H1 (cell line): ENCODE measurements at regions not wholly inside any gene's neighbourhood (a gene's known extent, or its start where the extent isn't known, plus 50 kb on each side); places are given as distances from the start of the nearest gene placed in this dataset.

Experiments used
- CTCF ChIA-PET: fragments of 300-600 bp; sonication (Branson Sonifier 250); formaldehyde crosslinking; loops from one replicate; lab custom pipeline; 2021; ENCODE audit not compliant: partially characterized antibody; lab: Charles Lee
- POLR2A ChIA-PET: fragments of 300-600 bp; sonication (Branson Sonifier 250); formaldehyde crosslinking; loops from one replicate; lab custom pipeline; 2021; ENCODE audit warnings: inconsistent platforms; ENCODE audit not compliant: partially characterized antibody; lab: Charles Lee
- DNase-seq, 2 experiments: peaks; one replicate each; pipeline versions ENCODE4 v3.0.0 to v3.0.0-alpha.2; 2010 to 2022; ENCODE audit warnings: low spot score in 2 of 2, low read depth in 1 of 2, mixed read lengths in 1 of 2
- FAIRE-seq: peaks from 2 replicates; lab custom pipeline; 2011; peaks lifted over from hg19 to GRCh38; lab: Jason Lieb, UNC
- H2AFZ ChIP-seq: 2 replicates; pipeline ENCODE4 v1.8.1; 2012; ENCODE audit warnings: low read length, inconsistent platforms
- H2AK5ac ChIP-seq: 2 replicates; pipeline ENCODE4 v1.6.1; 2013; ENCODE audit warnings: low read depth, low read length
- H2BK120ac ChIP-seq: replicated peaks from 2 replicates; pipeline ENCODE3; 2013; ENCODE audit warnings: low read depth, low read length, inconsistent platforms
- H2BK12ac ChIP-seq: 2 replicates; pipeline ENCODE4 v1.6.1; 2013; ENCODE audit warnings: low read depth, low read length
- H2BK15ac ChIP-seq: 2 replicates; pipeline ENCODE4 v1.6.1; 2013; ENCODE audit warnings: low read length
- H2BK20ac ChIP-seq: 2 replicates; pipeline ENCODE4 v1.6.1; 2013; ENCODE audit warnings: low read length
- H2BK5ac ChIP-seq: 2 replicates; pipeline ENCODE4 v1.6.1; 2013; ENCODE audit warnings: low read depth, low read length
- H3K14ac ChIP-seq: 2 replicates; pipeline ENCODE4 v1.6.1; 2013; ENCODE audit warnings: inconsistent platforms; ENCODE audit not compliant: insufficient read length
- H3K18ac ChIP-seq: 2 replicates; pipeline ENCODE4 v1.6.1; 2013; ENCODE audit warnings: low read length; ENCODE audit errors: extremely low read depth
- H3K23ac ChIP-seq: 2 replicates; pipeline ENCODE4 v1.6.1; 2013; ENCODE audit warnings: inconsistent platforms; ENCODE audit not compliant: insufficient read length
- H3K23me2 ChIP-seq: 2 replicates; pipeline ENCODE4 v1.6.1; 2013; ENCODE audit warnings: low read depth, low read length
- H3K27ac ChIP-seq: 2 replicates; pipeline ENCODE4 v1.6.1; 2011; ENCODE audit warnings: low read depth, low read length, inconsistent platforms
- H3K27me3 ChIP-seq, 4 experiments: replicated peaks in 1 of 4; 1 replicate in 1 of 4; 2 replicates in 3 of 4; pipeline versions ENCODE4 v1.6.1 to v1.8.1; 2011 to 2013; ENCODE audit warnings: low read length in 3 of 4, mild to moderate bottlenecking in 3 of 4, inconsistent platforms in 2 of 4, mixed read lengths in 2 of 4, moderate library complexity in 1 of 4; ENCODE audit not compliant: control insufficient read depth in 3 of 4, insufficient read depth in 3 of 4; ENCODE audit errors: extremely low read depth in 1 of 4
- H3K36me3 ChIP-seq, 4 experiments: 2 replicates each; pipeline versions ENCODE4 v1.6.1 to v1.8.1; 2011 to 2013; ENCODE audit warnings: mild to moderate bottlenecking in 4 of 4, low read length in 3 of 4, moderate library complexity in 2 of 4, control low read depth in 1 of 4, inconsistent platforms in 1 of 4; ENCODE audit not compliant: insufficient read depth in 4 of 4, control insufficient read depth in 2 of 4
- H3K4ac ChIP-seq: replicated peaks from 2 replicates; pipeline ENCODE3; 2013; ENCODE audit warnings: low read length, low read depth, mixed read lengths, inconsistent platforms; ENCODE audit not compliant: insufficient read length
- H3K4me1 ChIP-seq, 4 experiments: replicated peaks in 1 of 4; 1 replicate in 1 of 4; 2 replicates in 3 of 4; pipeline versions ENCODE4 v1.6.1 to v1.8.1; 2011 to 2013; ENCODE audit warnings: low read length in 3 of 4, inconsistent platforms in 2 of 4, mixed read lengths in 1 of 4; ENCODE audit not compliant: insufficient read depth in 4 of 4, control insufficient read depth in 3 of 4
- H3K4me2 ChIP-seq, 2 experiments: 2 replicates each; pipeline versions ENCODE4 v1.6.1 to v1.8.1; 2011 to 2013; ENCODE audit warnings: low read depth in 2 of 2, low read length in 2 of 2, control low read depth in 1 of 2, inconsistent platforms in 1 of 2, mild to moderate bottlenecking in 1 of 2; ENCODE audit not compliant: insufficient read depth in 1 of 2
- H3K4me3 ChIP-seq, 4 experiments: fragments of 200-600, 300-600 bp in 1 of 4; sonication (generic), shearing (Covaris generic), sonication (Bioruptor Twin) in 1 of 4; 2 replicates each; pipeline versions ENCODE4 v1.5.1 to v1.8.1; 2011 to 2016; ENCODE audit warnings: low read length in 4 of 4, low read depth in 3 of 4, control low read depth in 2 of 4, inconsistent platforms in 2 of 4, mild to moderate bottlenecking in 2 of 4, mixed read lengths in 1 of 4, moderate library complexity in 1 of 4; ENCODE audit not compliant: insufficient read depth in 2 of 4; ENCODE audit errors: extremely low read depth in 1 of 4
- H3K56ac ChIP-seq: replicated peaks from 2 replicates; pipeline ENCODE3; 2013; ENCODE audit warnings: low read depth, mild to moderate bottlenecking, mixed read lengths, low read length, inconsistent platforms; ENCODE audit not compliant: insufficient read length
- H3K79me1 ChIP-seq: 2 replicates; pipeline ENCODE4 v1.6.1; 2013; ENCODE audit warnings: low read depth, low read length, control low read depth
- H3K79me2 ChIP-seq, 2 experiments: 2 replicates each; pipeline versions ENCODE4 v1.6.1 to v1.8.1; 2012 to 2013; ENCODE audit warnings: low read length in 2 of 2, mild to moderate bottlenecking in 2 of 2, inconsistent platforms in 1 of 2; ENCODE audit not compliant: insufficient read depth in 2 of 2, control insufficient read depth in 1 of 2
- H3K9ac ChIP-seq, 4 experiments: replicated peaks in 1 of 4; 1 replicate in 1 of 4; 2 replicates in 3 of 4; pipeline versions ENCODE4 v1.6.1 to v1.8.1; 2011 to 2013; ENCODE audit warnings: low read depth in 3 of 4, low read length in 3 of 4, control low read depth in 2 of 4, mild to moderate bottlenecking in 2 of 4, moderate library complexity in 2 of 4, inconsistent platforms in 1 of 4; ENCODE audit errors: extremely low read depth in 1 of 4
- H3K9me3 ChIP-seq, 2 experiments: 2 replicates each; pipeline versions ENCODE4 v1.6.1 to v1.8.1; 2012 to 2013; ENCODE audit warnings: mild to moderate bottlenecking in 2 of 2, moderate library complexity in 2 of 2, control low read depth in 1 of 2, inconsistent platforms in 1 of 2, low read depth in 1 of 2, low read length in 1 of 2, mixed read lengths in 1 of 2; ENCODE audit not compliant: insufficient read depth in 2 of 2
- H4K20me1 ChIP-seq, 2 experiments: replicated peaks in 1 of 2; 2 replicates each; pipeline versions ENCODE3 to v1.8.1; 2011 to 2013; ENCODE audit warnings: inconsistent platforms in 2 of 2, low read length in 2 of 2, mild to moderate bottlenecking in 1 of 2; ENCODE audit not compliant: insufficient read depth in 2 of 2, control insufficient read depth in 1 of 2
- H4K5ac ChIP-seq: 2 replicates; pipeline ENCODE4 v1.6.1; 2013; ENCODE audit warnings: low read length, low read depth, mixed read lengths, inconsistent platforms; ENCODE audit not compliant: insufficient read length
- H4K8ac ChIP-seq: 2 replicates; pipeline ENCODE4 v1.8.0; 2013; ENCODE audit warnings: mild to moderate bottlenecking, moderate library complexity, low read length, inconsistent platforms; ENCODE audit not compliant: insufficient read depth; ENCODE audit errors: extremely low read depth
- H4K91ac ChIP-seq: replicated peaks from 2 replicates; pipeline ENCODE3; 2013; ENCODE audit warnings: low read length, mixed read lengths, inconsistent platforms; ENCODE audit not compliant: insufficient read length
- ASH2L ChIP-seq: fragments of 200-600, 300-600 bp; sonication (generic); IDR thresholded peaks from one replicate; pipeline ENCODE4 v1.7.1; 2017; ENCODE audit warnings: low read length
- GTF2F1 ChIP-seq: IDR thresholded peaks from 2 replicates; pipeline ENCODE4 v1.6.1; 2012; ENCODE audit warnings: low read depth, low read length, improper control_type of control experiment, borderline replicate concordance
- MAX ChIP-seq: IDR thresholded peaks from 2 replicates; pipeline ENCODE4 v1.6.1; 2012; ENCODE audit warnings: inconsistent platforms
- NANOG ChIP-seq: IDR thresholded peaks from 2 replicates; pipeline ENCODE4 v1.6.1; 2011; ENCODE audit warnings: low read length, low read depth, mild to moderate bottlenecking, inconsistent platforms; ENCODE audit not compliant: insufficient read depth, poor library complexity, severe bottlenecking
- PHF8 ChIP-seq: fragments of 200-600 bp; sonication (generic); conservative IDR thresholded peaks from 2 replicates; pipeline ENCODE4 v1.7.1; 2012; ENCODE audit warnings: low read depth, mild to moderate bottlenecking, inconsistent platforms, low read length, moderate library complexity
- TEAD4 ChIP-seq: IDR thresholded peaks from 2 replicates; pipeline ENCODE4 v1.6.1; 2012; ENCODE audit warnings: low read depth, low read length, inconsistent platforms, mixed read lengths
- WGBS, 2 experiments: shearing (Covaris generic) in 1 of 2; methylation state at CpG; one replicate each; pipeline versions ENCODE4 v1.1.6 to v1.1.7; 2013 to 2015; ENCODE audit warnings: low lambda C conversion rate in 2 of 2, mixed read lengths in 2 of 2, inconsistent platforms in 1 of 2, low coverage in 1 of 2, missing lambda C conversion rate in 1 of 2; ENCODE audit not compliant: insufficient replicate concordance in 2 of 2, insufficient coverage in 1 of 2, insufficient read length in 1 of 2; ENCODE audit errors: extremely low coverage in 1 of 2, missing lambda C conversion rate in 1 of 2; 5-methylcytosine and 5-hydroxymethylcytosine counted together

- ChIA-PET CTCF (interaction anchor here (1.4 to 1.6 kb wide), 2 partner anchors 172 to 432 kb away, joined by 3 to 7 read pairs; no protein-coding TSS in a partner anchor), POLR2A (no interaction called here)
- Histone ChIP-seq H3K23ac (no peak overlapping the region), H2BK12ac (no peak overlapping the region), H2AFZ (no peak overlapping the region; the same call in 1 of the 2 replicates), H2AK5ac (no peak overlapping the region), H3K36me3 (no peaks in the 10 kb centered on the region), H2BK20ac (no peak overlapping the region), H3K18ac (no peak overlapping the region), H3K4me3 (no peak overlapping the region), H4K5ac (no peak overlapping the region), H4K20me1 (no peaks in the 10 kb centered on the region), H3K4me1 (peaks cover 0 to 4% (median 3%) of the 10 kb centered on the region in 4 experiments; a peak in 3 of 7 replicates), H2BK5ac (no peak overlapping the region), H2BK15ac (no peak overlapping the region), H2BK120ac (no peak overlapping the region), H3K14ac (no peak overlapping the region), H3K23me2 (no peaks in the 10 kb centered on the region; the same call in 1 of the 2 replicates), H3K9ac (no peak overlapping the region), H3K27me3 (no peaks in the 10 kb centered on the region), H3K27ac (no peak overlapping the region), H3K4ac (no peak overlapping the region), H3K79me2 (no peaks in the 10 kb centered on the region), H3K56ac (no peak overlapping the region), H4K91ac (no peak overlapping the region), H3K79me1 (no peaks in the 10 kb centered on the region), H4K8ac (no peak overlapping the region), H3K4me2 (no peak overlapping the region), H3K9me3 (no peaks in the 10 kb centered on the region)
- WGBS, 2 experiments: 94% methylated on average over 3 of the region's 3 CpGs; no CpG with 5 or more reads in 1 of the 2 experiments
- DNase-seq (no peak), FAIRE-seq (no peak)
- TF ChIP-seq ASH2L: no peak
- TF ChIP-seq PHF8: no peak
- no peak for TF ChIP-seq MAX
- no peak for TF ChIP-seq TEAD4
- TF ChIP-seq NANOG: no peak
- no peak for TF ChIP-seq GTF2F1
Observed at GRCh38 chr13:80145171-80145690, 195.7 kb downstream of the SPRY2 start.
